Hepatocyte (in vitro differentiated cells): ENCODE measurements at regions not wholly inside any gene's neighbourhood (a gene's known extent, or its start where the extent isn't known, plus 50 kb on each side); places are given as distances from the start of the nearest gene placed in this dataset.
A peak's percentile ranks its signal among the peaks of the same experiment; 100 is the strongest.

ENCODE experiments used
- DNase-seq: peaks from one replicate; pipeline ENCODE4 v3.0.0-alpha.2; 2016; ENCODE audit warnings: low spot score
- H2AFZ ChIP-seq: fragments of 200-600 bp; sonication (generic); 2 replicates; pipeline ENCODE4 v1.6.0; 2016; ENCODE audit warnings: antibody characterized with exemption, mild to moderate bottlenecking
- H3K27ac ChIP-seq: fragments of 200-600 bp; sonication (generic); 2 replicates; pipeline ENCODE4 v1.5.1; 2016; ENCODE audit warnings: mild to moderate bottlenecking
- H3K27me3 ChIP-seq: fragments of 200-600 bp; sonication (generic); 2 replicates; pipeline ENCODE4 v1.6.1; 2016
- H3K36me3 ChIP-seq: fragments of 200-600 bp; sonication (generic); replicated peaks from 2 replicates; pipeline ENCODE4 v1.5.1; 2016; ENCODE audit warnings: low read depth; ENCODE audit not compliant: insufficient read depth
- H3K4me1 ChIP-seq: fragments of 200-600 bp; sonication (generic); 2 replicates; pipeline ENCODE4 v1.5.1; 2016; ENCODE audit warnings: mild to moderate bottlenecking, moderate library complexity; ENCODE audit not compliant: insufficient read depth
- H3K4me2 ChIP-seq: fragments of 200-600 bp; sonication (generic); 2 replicates; pipeline ENCODE4 v1.6.0; 2016
- H3K4me3 ChIP-seq: fragments of 200-600 bp; sonication (generic); 2 replicates; pipeline ENCODE4 v1.5.1; 2016; ENCODE audit warnings: mild to moderate bottlenecking
- H3K79me2 ChIP-seq: fragments of 200-600 bp; sonication (generic); 2 replicates; pipeline ENCODE4 v1.6.0; 2017; ENCODE audit warnings: mild to moderate bottlenecking
- H3K9me2 ChIP-seq: fragments of 200-600 bp; sonication (generic); replicated peaks from 2 replicates; pipeline ENCODE4 v1.6.0; 2017; ENCODE audit warnings: mild to moderate bottlenecking; ENCODE audit not compliant: insufficient read depth
- H3K9me3 ChIP-seq: fragments of 200-600 bp; sonication (generic); 2 replicates; pipeline ENCODE4 v1.5.1; 2016; ENCODE audit warnings: low read depth, mild to moderate bottlenecking
- H4K20me1 ChIP-seq: fragments of 200-600 bp; sonication (generic); 2 replicates; pipeline ENCODE4 v1.6.0; 2016; ENCODE audit warnings: mild to moderate bottlenecking; ENCODE audit not compliant: insufficient read depth, poor library complexity, severe bottlenecking
- CTCF ChIP-seq: fragments of 200-600 bp; sonication (generic); IDR thresholded peaks from 2 replicates; pipeline ENCODE4 v1.5.1; 2016; ENCODE audit warnings: antibody characterized with exemption, mild to moderate bottlenecking; ENCODE audit not compliant: poor library complexity
- EZH2 ChIP-seq: fragments of 200-600 bp; sonication (generic); IDR thresholded peaks from 2 replicates; pipeline ENCODE4 v1.6.1; 2016; ENCODE audit warnings: antibody characterized with exemption, mild to moderate bottlenecking, borderline replicate concordance
- EZH2phosphoT487 ChIP-seq: fragments of 200-600 bp; sonication (generic); IDR thresholded peaks from one replicate; pipeline ENCODE4 v1.6.1; 2018; ENCODE audit warnings: antibody characterized with exemption, mild to moderate bottlenecking, low read depth, moderate library complexity; ENCODE audit not compliant: unreplicated experiment, severe bottlenecking
- WGBS: methylation state at CpG from one replicate; pipeline ENCODE4 v1.1.6; 2016; ENCODE audit warnings: low lambda C conversion rate; ENCODE audit errors: missing lambda C conversion rate; 5-methylcytosine and 5-hydroxymethylcytosine counted together

- no peaks in the 10 kb centered on the region for H3K27me3 ChIP-seq
- no peaks in the 10 kb centered on the region for H3K36me3 ChIP-seq
- H3K9me2 ChIP-seq: no peaks in the 10 kb centered on the region
- no peaks in the 10 kb centered on the region for H3K79me2 ChIP-seq
- H3K4me2 ChIP-seq: no peak overlapping the region
- no peak overlapping the region for H3K4me3 ChIP-seq
- no peak for DNase-seq
- H3K27ac ChIP-seq: no peak overlapping the region
- 38% methylated on average over 4 of the region's 4 CpGs for WGBS
- H2AFZ ChIP-seq: no peak overlapping the region
- H3K4me1 ChIP-seq: no peaks in the 10 kb centered on the region
- H3K9me3 ChIP-seq: no peaks in the 10 kb centered on the region
- no peaks in the 10 kb centered on the region for H4K20me1 ChIP-seq
- no peak for TF ChIP-seq EZH2
- TF ChIP-seq CTCF: peak; percentile 38
Measured at GRCh38 chr1:188937965-188938551, 1539.6 kb downstream of the BRINP3 start.

DNA sequence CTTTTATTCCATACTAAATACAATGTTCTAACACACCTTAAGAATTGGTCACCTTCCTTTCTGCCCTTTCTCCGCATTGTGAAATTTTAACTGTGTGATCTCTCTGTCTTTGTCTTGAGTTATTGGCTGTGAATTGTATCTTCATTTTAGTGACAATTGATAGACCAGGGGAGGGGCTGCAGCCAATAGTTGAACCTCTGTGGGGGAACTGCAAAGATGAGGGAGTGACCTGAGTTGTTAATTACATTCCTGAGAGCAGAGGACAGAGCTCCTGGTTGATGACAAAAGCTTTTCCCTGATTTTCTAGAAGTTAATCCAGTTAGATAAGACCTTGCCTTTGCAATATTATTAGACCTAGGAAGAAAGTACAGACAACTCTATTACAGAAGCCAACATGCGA is 1535.7 kb downstream of the BRINP3 start:
- no peak for TF ChIP-seq CTCF
- TF ChIP-seq EZH2phosphoT487: no peak
- no peak for TF ChIP-seq EZH2
- no peaks in the 10 kb centered on the region for H3K9me2 ChIP-seq
- no peak overlapping the region for H3K4me3 ChIP-seq
- H3K27ac ChIP-seq: no peak overlapping the region
- H3K79me2 ChIP-seq: no peaks in the 10 kb centered on the region
- H4K20me1 ChIP-seq: no peaks in the 10 kb centered on the region
- WGBS: 72% methylated on average over 2 of the region's 2 CpGs
- no peak for DNase-seq
- no peak overlapping the region for H2AFZ ChIP-seq
- H3K36me3 ChIP-seq: no peaks in the 10 kb centered on the region
- H3K27me3 ChIP-seq: no peaks in the 10 kb centered on the region
- no peaks in the 10 kb centered on the region for H3K9me3 ChIP-seq
- no peaks in the 10 kb centered on the region for H3K4me1 ChIP-seq
- H3K4me2 ChIP-seq: no peak overlapping the region

DNA sequence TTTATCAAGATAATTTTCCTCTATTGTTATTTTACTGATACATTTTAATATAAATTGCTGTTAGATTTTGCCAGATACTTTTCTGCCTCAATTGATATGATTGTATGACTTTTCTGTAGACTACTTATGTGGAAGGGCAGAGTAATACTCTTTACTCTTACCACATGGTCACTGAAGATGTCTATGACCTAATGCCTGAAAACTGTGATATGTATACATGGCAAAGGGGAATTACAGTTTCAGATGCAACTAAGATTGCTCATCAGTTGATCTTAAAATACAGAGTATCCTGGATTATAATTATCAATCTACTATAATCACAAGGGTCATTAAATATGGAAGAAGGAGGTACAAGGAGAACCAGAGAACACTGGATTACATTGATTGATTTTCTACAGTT is 1528.0 kb downstream of the BRINP3 start:
- Histone ChIP-seq H3K4me2 (no peak overlapping the region), H3K79me2 (no peaks in the 10 kb centered on the region)

More for the DNA sequence above, 1528.0 kb downstream of the BRINP3 start:
- H2AFZ ChIP-seq: no peak overlapping the region
- H3K9me3 ChIP-seq: no peaks in the 10 kb centered on the region
- TF ChIP-seq EZH2phosphoT487: no peak
- no peak for TF ChIP-seq CTCF
- TF ChIP-seq EZH2: no peak
- no peak overlapping the region for H3K27ac ChIP-seq
- no peaks in the 10 kb centered on the region for H3K9me2 ChIP-seq
- H3K4me1 ChIP-seq: no peaks in the 10 kb centered on the region
- no peak overlapping the region for H3K4me3 ChIP-seq
- DNase-seq: no peak
- no peaks in the 10 kb centered on the region for H4K20me1 ChIP-seq
- H3K36me3 ChIP-seq: no peaks in the 10 kb centered on the region
- H3K27me3 ChIP-seq: no peaks in the 10 kb centered on the region
